HG03064 (cell line): ENCODE measurements at regions not wholly inside any gene's neighbourhood (a gene's known extent, or its start where the extent isn't known, plus 50 kb on each side); places are given as distances from the start of the nearest gene placed in this dataset.
A peak's percentile ranks its signal among the peaks of the same experiment; 100 is the strongest.
"Not testable (repeated sequence)": the region's sequence is repeated elsewhere in the genome, so short reads cannot be mapped to it uniquely, and the experiment has no call there.

Experiments
- ATAC-seq: cut with Tn5 transposase; IDR thresholded peaks from one replicate; pipeline ENCODE4 v1.9.1; 2021; ENCODE audit warnings: low read depth; ENCODE audit not compliant: unreplicated experiment

DNA sequence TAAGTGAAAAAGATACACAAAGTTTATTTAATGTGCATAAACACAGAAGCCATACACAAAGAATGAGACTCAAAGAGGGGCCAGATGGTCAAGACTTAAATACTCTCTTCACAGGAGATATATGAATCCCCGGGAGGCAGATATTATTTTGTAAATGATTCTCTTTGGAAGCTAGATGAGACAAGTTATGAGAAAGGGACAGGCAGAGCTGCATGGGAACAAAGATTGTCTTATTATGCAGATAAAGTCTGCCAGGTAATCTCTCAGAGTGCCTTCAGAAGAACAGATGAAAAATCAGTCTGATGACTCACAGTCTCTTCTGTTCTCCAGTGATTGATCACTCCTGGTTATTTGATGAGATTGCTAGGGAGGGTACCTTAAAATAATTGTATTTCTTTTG is 89.0 kb downstream of the NAF1 start:
- ATAC-seq = no peak

DNA sequence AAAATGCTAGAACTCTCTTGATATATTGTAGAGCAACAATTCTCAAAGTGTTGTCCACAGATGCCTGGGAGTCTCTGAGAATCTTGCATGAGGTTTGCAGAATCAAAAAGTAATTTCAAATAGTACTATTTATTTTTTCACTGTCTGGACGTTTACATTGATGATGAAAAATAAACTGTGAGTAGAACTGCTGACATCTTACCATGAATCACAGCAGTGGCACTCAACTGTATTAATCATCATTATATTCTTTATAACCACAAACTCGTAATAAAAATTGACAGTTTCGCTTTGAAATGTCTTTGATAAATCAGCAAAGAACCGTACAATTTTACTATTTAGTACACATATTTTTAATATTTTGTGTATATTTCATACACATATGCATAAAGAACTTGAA is 94.5 kb downstream of the NAF1 start:
- ATAC-seq = no peak

DNA sequence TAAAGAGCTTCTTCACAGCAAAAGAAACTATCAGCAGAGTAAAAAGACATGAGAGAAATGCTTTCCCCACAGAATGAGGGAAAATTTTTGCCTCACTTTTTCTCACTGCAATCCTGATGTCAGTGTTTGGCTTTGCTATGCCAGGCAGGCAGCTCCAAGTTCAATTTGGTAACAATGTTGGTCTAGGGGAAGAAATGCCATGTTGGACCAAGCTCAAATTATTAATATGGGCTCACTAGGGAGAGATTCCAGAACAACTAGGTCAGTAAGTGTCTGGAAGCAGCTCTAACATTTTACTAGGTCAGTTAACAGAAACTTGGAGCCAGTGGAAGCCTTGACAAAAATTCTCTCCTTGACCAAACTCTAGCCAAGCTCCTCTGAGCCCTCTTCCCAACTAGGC is 95.4 kb downstream of the NAF1 start:
- no peak for ATAC-seq

GRCh38 chr4:163070023-163070422 is 96.7 kb downstream of the NAF1 start:
- ATAC-seq = no peak

DNA sequence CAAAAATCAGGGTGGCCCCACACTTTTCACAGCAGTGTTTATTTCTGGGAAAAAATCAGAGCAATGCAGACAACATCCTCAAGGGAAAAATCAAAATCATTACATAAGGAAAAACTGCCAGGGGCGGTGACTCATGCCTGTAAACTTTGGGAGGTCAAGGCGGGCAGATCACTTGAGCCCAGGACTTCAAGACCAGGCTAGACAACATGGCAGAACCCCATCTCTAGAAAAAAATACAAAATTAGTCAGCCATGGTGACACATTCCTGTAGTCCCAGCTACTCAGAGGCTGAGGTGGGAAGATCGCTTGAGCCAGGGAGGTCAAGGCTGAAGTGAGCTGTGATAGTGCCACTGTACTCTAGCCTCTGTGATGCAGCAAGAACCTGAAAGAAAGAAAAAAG is 102.8 kb downstream of the NAF1 start:
- ATAC-seq = no peak

- ATAC-seq = peak; percentile 59
These were observed 118.2 kb downstream of the NAF1 start for GRCh38 chr4:163048447-163048846.

DNA sequence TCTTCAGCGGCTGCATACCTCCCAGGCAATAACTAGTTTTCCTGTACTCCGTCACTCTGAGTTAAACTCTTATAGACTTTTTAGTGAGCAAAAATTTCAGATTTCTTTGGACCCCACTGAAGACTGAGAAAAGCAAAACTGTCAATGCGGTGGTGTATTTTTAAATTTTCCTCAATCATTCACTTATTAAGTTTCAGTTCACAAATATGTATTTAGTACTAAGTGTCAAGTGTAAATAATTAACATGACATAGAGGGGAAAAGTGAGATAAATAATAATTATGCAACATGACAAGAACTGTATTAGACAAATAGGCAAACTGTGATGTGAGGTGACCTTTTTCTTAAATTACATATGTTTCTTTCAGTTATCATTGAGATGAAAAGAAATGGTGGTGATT is 124.4 kb downstream of the NAF1 start:
- no peak for ATAC-seq

GRCh38 chr4:163017135-163017534 is 149.6 kb downstream of the NAF1 start:
- ATAC-seq = no peak

DNA sequence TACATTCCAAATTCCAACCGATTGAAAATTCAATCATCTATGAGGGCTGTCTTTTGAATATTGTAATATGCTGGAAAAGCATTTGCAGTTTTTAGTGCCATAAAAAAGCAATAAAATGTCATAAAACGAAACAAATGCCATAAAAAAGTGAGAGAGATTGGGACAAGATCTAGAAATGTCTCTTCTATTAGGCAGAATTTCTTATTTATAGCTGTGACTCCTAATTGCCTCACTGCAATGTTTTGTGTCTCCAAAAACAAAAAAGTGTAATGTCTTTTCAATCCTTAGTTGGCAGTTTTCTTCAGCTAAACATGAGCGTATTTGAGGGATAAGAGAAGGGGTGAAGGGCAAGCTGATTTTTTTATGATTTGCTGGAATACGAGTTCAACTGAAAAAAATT is 153.9 kb downstream of the NAF1 start:
- ATAC-seq = no peak

- ATAC-seq = no peak
These were observed 162.7 kb downstream of the NAF1 start for GRCh38 chr4:163003979-163004378.

- ATAC-seq = no peak
These were observed 178.2 kb downstream of the NAF1 start for GRCh38 chr4:162988530-162988929.

- no peak for ATAC-seq
These were observed 181.6 kb downstream of the NAF1 start for GRCh38 chr4:162985131-162985530.

- no peak for ATAC-seq
These were observed 182.1 kb downstream of the NAF1 start for GRCh38 chr4:162984621-162985020.

GRCh38 chr4:162981823-162982222 is 184.9 kb downstream of the NAF1 start:
- no peak for ATAC-seq

DNA sequence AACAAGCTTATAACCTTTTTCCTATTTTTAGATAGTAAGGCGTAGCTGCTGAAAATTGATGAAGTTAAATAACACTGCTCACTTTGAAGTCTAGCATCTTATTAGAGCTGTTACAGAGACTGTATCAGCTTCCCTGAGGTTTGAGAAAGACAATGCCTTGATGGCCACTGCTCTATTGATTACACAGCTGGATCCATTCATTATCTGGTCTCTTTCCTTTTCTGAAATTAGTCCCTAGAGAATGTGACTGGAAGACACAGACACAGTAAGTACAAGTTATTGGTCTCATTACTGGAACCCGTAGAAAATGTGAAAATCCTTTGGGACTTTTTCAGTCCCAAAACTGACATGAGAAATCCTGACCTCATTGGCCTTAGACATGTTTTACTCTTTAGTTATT is 188.3 kb downstream of the NAF1 start:
- no peak for ATAC-seq

DNA sequence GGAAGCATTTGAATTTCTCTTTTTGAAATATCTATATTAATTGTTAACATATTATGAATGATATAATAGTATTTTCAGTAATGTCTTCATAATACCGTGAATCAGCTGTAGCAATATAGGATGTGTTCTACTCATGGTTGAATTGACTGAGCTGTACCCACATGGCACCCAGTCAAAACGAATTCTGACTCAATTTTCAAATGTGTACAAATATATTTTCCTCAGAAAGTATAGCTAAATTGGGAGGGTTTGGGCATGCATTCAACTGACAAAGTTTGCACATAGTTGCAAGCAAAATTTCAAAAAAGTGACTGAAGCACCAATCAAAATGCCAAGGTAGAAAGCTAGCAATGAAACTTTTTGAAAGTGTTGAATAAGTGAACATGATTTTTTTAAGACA is 188.9 kb downstream of the NAF1 start:
- no peak for ATAC-seq

DNA sequence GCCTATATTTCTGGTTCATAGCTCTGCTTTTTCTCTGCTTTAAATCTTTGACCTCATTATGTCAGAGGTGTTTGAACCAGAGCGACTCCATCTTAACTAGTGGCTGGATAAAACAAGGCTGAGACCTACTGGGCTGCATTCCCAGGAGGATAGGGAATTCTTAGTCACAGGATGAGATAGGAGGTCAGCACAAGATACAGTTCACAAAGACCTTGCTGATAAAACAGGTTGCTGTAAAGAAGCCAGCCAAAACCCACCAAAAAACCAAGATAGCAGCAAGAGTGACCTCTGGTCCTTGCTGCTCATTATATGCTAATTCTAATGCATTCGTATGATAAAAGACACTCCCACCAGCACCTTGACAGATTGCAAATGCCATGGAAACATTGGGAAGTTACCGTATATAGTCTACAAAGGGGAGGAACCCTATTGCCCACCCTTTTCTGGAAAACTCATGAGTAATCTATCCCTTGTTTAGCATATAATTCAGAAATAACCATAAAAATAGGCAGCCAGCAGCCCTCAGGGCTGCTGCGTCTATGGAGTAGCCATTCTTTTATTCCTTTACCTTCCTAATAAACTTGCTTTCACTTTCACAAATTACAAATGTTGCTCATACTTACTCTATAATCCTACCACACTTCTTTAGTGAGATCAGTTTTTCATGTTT is 193.9 kb downstream of the NAF1 start:
- no peak for ATAC-seq

- ATAC-seq = no peak
These were observed 197.5 kb downstream of the NAF1 start for GRCh38 chr4:162969194-162969593.

DNA sequence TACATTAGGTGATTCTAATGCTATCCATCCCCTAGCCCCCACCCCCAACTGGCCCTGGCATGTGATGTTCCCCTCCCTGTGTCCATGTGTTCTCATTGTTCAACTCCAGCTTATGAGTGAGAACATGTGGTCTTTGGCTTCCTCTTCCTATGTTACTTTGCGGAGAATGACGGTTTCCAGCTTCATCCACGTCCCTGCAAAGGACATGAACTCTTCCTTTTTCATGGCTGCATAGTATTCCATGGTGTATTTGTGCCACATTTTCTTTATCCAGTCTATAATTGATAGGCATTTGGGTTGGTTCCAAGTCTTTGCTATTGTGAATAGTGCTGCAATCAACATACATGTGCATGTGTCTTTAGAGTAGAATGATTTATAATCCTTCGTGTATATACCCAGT is 200.7 kb downstream of the NAF1 start:
- ATAC-seq = not testable (repeated sequence)

DNA sequence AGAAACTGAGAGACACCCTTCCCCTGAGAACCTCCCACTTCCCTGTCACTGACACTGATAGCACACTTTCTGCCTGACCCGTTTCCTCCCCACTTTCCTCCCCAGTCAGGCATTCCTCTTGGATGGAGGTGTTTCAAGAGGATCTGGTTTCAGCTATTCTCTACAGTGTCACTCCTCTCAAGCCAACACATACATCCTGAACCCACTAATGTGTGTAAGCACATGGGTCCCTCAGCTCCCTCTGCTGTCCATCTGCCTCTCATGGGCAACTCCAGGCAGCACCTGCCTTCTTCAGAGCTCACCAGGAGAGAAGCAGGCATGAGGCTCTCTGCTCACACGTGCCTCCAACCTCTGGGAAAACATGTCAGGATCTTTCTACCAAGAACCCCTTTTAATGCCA is 207.6 kb downstream of the NAF1 start:
- ATAC-seq = no peak

DNA sequence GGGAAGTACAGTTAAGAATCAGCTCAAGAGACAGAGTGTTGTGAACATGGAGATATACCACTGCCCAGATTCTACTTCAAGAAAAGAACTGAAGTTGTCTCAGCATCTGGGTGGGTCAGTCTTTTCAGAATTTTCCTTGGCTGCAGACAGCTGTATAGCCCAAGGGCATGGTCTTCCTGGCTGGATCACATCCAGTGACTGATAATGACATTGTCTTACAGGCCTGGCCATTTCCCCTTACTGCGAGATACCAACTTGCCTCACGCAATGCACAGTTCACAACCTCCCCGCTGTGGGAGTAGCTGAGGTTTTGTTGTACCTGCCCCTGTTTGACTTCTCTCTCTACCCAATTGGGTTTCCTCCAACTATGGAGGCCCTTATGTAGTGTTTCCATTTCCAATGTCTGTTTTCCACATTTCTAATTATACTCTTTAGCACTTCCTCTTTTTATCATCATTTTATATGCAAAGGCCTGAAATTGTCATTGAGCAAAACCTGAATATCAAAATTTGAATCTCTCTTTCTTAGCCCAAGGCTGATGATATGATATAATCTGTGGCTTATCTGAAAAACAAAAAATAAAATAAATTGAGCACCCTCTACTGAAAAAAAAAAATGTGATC is 209.1 kb downstream of the NAF1 start:
- no peak for ATAC-seq

DNA sequence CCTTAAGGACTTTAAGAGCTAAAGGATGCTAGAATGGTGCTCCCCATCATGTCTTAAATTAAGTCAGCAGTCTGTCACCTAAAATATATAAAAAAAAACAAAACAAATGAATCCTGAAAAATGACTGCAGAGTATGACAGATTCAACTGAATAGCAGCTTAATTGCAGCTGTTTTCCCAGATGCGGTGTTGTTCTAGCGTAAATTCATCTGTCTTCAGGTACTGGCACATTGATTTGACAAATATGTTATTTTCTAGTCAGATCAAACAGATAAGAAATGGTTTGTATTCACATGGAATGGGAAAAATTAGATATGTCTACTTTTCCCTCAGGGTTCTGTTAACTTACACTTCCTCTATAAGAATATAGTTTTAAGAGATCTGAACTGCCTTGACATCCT is 211.7 kb downstream of the NAF1 start:
- no peak for ATAC-seq

DNA sequence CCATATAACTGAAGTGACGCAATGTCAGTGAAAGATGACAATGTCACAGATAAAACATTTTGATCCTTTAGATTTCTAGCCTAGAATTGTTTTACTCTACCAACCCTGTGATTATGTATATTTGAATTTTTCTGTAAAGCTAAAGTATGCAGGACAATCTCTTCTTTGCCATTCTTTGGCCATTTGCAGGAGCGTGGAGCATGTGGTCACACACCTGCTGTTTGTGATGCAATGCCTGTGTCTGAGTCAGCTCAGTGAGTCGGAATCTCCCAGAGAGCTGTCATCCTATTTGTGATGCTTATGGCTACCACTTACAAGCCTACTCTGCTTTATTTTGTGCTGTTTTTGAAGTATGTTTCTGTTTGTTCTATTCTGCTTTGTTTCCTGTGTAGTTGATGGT is 214.5 kb downstream of the NAF1 start:
- no peak for ATAC-seq
